ENCODE measurements at regions not wholly inside any gene's neighbourhood (a gene's known extent, or its start where the extent isn't known, plus 50 kb on each side); places are given as distances from the start of the nearest gene placed in this dataset.

GRCh38 chr4:45188501-45188900, 462.1 kb upstream of the GNPDA2 start:
- TF ChIP-seq CTCF (IDR thresholded peaks at IDR 0.05): no peak
- TF ChIP-seq POLR2A (IDR thresholded peaks at IDR 0.05): no peak

All from uterus (tissue), 2 donors.